Right atrium auricular region (tissue), 2 donors: ENCODE measurements at regions not wholly inside any gene's neighbourhood (a gene's known extent, or its start where the extent isn't known, plus 50 kb on each side); places are given as distances from the start of the nearest gene placed in this dataset.

Experiments
- DNase-seq: peaks from one replicate; pipeline ENCODE4 v3.0.0-alpha.2; 2019; ENCODE audit warnings: low spot score
- H3K27ac ChIP-seq, 2 donors: fragments of 200-600 bp; sonication (generic); 1 replicate in 1 of 2; 2 replicates in 1 of 2; pipeline ENCODE4 v1.5.1; 2016 to 2019
- H3K27me3 ChIP-seq, 2 donors: fragments of 200-600 bp; sonication (generic); one replicate each; pipeline versions ENCODE4 v1.5.1 to v1.6.0; 2017 to 2019
- H3K36me3 ChIP-seq: fragments of 200-600 bp; sonication (generic); one replicate; pipeline ENCODE4 v1.5.1; 2016
- H3K4me1 ChIP-seq, 2 donors: fragments of 200-600 bp; sonication (generic); one replicate each; pipeline versions ENCODE4 v1.5.1 to v1.6.0; 2017 to 2019
- H3K4me3 ChIP-seq, 2 donors: fragments of 200-600 bp; sonication (generic); 1 replicate in 1 of 2; 2 replicates in 1 of 2; pipeline ENCODE4 v1.5.1; 2017 to 2019; ENCODE audit warnings: mild to moderate bottlenecking in 1 of 2, moderate library complexity in 1 of 2
- H3K9me3 ChIP-seq, 2 donors: fragments of 200-600 bp; sonication (generic); one replicate each; pipeline ENCODE4 v1.5.1; 2019
- TF ChIP-seq, protein P1 (sequence below), 2 donors: fragments of 200-600 bp; sonication (generic); IDR thresholded peaks; one replicate each; pipeline ENCODE4 v1.5.1; 2019; ENCODE audit warnings: antibody characterized with exemption in 2 of 2

GRCh38 chr2:216949700-216950413 is 90.0 kb upstream of the TNP1 start:
- Histone ChIP-seq H3K9me3 (peaks cover 0 to 14% of the 10 kb centered on the region in 2 donors), H3K4me1 (no peaks in the 10 kb centered on the region), H3K36me3 (no peaks in the 10 kb centered on the region), H3K4me3 (no peak overlapping the region), H3K27me3 (no peaks in the 10 kb centered on the region), H3K27ac (no peak overlapping the region)
- TF ChIP-seq, protein P1, sequence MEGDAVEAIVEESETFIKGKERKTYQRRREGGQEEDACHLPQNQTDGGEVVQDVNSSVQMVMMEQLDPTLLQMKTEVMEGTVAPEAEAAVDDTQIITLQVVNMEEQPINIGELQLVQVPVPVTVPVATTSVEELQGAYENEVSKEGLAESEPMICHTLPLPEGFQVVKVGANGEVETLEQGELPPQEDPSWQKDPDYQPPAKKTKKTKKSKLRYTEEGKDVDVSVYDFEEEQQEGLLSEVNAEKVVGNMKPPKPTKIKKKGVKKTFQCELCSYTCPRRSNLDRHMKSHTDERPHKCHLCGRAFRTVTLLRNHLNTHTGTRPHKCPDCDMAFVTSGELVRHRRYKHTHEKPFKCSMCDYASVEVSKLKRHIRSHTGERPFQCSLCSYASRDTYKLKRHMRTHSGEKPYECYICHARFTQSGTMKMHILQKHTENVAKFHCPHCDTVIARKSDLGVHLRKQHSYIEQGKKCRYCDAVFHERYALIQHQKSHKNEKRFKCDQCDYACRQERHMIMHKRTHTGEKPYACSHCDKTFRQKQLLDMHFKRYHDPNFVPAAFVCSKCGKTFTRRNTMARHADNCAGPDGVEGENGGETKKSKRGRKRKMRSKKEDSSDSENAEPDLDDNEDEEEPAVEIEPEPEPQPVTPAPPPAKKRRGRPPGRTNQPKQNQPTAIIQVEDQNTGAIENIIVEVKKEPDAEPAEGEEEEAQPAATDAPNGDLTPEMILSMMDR (IDR thresholded peaks at IDR 0.05) = no peak
- DNase-seq = no peak

GRCh38 chr2:216947055-216947454 is 87.2 kb upstream of the TNP1 start:
- no peak overlapping the region for H3K4me3 ChIP-seq
- H3K4me1 ChIP-seq = no peaks in the 10 kb centered on the region
- no peak for DNase-seq
- no peak overlapping the region for H3K27ac ChIP-seq
- TF ChIP-seq, protein P1 (IDR thresholded peaks at IDR 0.05) = no peak
- H3K27me3 ChIP-seq = no peaks in the 10 kb centered on the region
- H3K9me3 ChIP-seq = no peaks in the 10 kb centered on the region
- no peaks in the 10 kb centered on the region for H3K36me3 ChIP-seq

GRCh38 chr2:216944733-216945132 is 84.9 kb upstream of the TNP1 start:
- TF ChIP-seq, protein P1 (IDR thresholded peaks at IDR 0.05) = no peak
- H3K36me3 ChIP-seq = no peaks in the 10 kb centered on the region
- no peaks in the 10 kb centered on the region for H3K27me3 ChIP-seq
- DNase-seq = no peak
- H3K9me3 ChIP-seq = no peaks in the 10 kb centered on the region
- H3K27ac ChIP-seq = no peak overlapping the region
- no peaks in the 10 kb centered on the region for H3K4me1 ChIP-seq
- no peak overlapping the region for H3K4me3 ChIP-seq

DNA sequence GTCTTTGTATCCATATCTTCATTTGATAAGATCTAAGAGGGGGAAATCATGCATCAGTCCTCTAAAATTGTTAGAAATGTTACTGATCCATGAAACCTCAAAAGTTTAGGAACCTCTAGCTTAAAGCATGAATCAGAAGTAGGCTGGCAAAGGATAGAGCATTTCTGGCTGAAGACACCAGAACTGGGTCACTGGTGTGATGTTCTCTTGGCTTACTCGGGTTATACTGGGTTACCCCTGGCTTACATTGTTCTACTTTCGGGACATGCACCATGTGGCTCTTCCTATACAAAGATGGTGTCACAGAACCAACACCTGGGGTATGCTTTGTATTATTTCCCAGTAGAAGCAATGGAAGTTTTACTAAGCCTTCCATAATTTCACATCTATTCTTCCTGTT is 83.2 kb upstream of the TNP1 start:
- no peak overlapping the region for H3K27ac ChIP-seq
- H3K4me1 ChIP-seq = no peaks in the 10 kb centered on the region
- TF ChIP-seq, protein P1 (IDR thresholded peaks at IDR 0.05) = no peak
- no peak overlapping the region for H3K4me3 ChIP-seq
- H3K9me3 ChIP-seq = no peaks in the 10 kb centered on the region
- H3K27me3 ChIP-seq = no peaks in the 10 kb centered on the region
- H3K36me3 ChIP-seq = no peaks in the 10 kb centered on the region
- DNase-seq = no peak

DNA sequence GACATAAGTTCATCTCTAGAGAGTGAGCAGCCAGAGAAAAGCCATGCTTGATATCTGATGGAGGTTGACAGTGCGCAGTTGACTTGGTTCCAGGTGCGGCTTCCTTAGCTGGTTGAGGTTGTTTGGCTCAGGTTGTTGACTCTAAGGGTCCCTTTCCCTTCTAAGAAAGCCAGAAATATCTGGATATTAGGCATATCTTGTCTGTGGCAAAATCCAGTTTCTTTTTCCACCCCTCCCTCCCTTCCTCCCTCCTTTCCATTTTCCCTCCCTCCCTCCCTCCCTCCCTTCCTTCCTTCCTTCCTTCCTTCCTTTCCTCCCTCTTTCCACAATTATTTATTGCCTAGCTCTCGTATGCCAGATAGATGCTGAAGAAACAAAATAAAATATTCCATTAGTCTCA is 82.6 kb upstream of the TNP1 start:
- Histone ChIP-seq H3K36me3 (no peaks in the 10 kb centered on the region), H3K9me3 (no peaks in the 10 kb centered on the region), H3K4me1 (peaks cover 0 to 5% of the 10 kb centered on the region in 2 donors), H3K4me3 (no peak overlapping the region), H3K27me3 (no peaks in the 10 kb centered on the region), H3K27ac (no peak overlapping the region)
- no peak for DNase-seq
- TF ChIP-seq, protein P1 (IDR thresholded peaks at IDR 0.05) = no peak

- no peaks in the 10 kb centered on the region for H3K27me3 ChIP-seq
- H3K36me3 ChIP-seq = no peaks in the 10 kb centered on the region
- no peak for DNase-seq
- no peak overlapping the region for H3K4me3 ChIP-seq
- H3K4me1 ChIP-seq = peaks cover 0 to 10% of the 10 kb centered on the region in 2 donors
- no peaks in the 10 kb centered on the region for H3K9me3 ChIP-seq
- no peak overlapping the region for H3K27ac ChIP-seq
- TF ChIP-seq, protein P1 (IDR thresholded peaks at IDR 0.05) = no peak
Observed at GRCh38 chr2:216942016-216942415, 82.2 kb upstream of the TNP1 start.
